ENCODE measurements at regions not wholly inside any gene's neighbourhood (a gene's known extent, or its start where the extent isn't known, plus 50 kb on each side); places are given as distances from the start of the nearest gene placed in this dataset.

DNA sequence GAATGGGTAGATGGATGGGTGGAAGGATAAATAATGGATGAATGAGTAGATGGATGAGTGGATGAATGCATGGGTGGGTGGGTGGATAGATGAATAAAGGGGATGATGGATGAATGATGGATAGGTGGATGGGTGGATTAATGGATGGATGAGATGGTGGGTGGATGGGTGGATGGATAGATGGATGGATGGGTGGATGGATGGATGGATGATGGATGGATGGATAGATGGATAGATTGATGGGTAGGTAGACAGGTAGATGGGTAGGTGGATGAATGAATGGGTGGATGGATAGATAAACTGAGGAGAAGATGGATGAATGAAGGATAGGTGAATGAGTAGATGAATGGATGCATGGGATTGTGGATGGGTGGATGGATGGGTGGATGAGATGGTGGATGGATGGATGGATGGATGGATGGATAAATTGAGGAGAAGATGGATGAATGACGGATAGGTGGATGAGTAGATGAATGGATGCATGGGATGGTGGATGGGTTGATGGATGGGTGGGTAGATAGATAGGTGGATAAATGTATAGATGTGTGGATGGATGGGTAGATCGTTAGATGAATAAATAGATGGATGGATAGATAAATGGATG is 331.3 kb downstream of the MN1 start:
- TF ChIP-seq CTCF (IDR thresholded peaks at IDR 0.05) (no peak), POLR2AphosphoS5 (IDR thresholded peaks at IDR 0.05) (no peak), EP300 (IDR thresholded peaks at IDR 0.05) (no peak)

Data from suprapubic skin (tissue), 4 donors.